ENCODE measurements at regions not wholly inside any gene's neighbourhood (a gene's known extent, or its start where the extent isn't known, plus 50 kb on each side); places are given as distances from the start of the nearest gene placed in this dataset.

DNA sequence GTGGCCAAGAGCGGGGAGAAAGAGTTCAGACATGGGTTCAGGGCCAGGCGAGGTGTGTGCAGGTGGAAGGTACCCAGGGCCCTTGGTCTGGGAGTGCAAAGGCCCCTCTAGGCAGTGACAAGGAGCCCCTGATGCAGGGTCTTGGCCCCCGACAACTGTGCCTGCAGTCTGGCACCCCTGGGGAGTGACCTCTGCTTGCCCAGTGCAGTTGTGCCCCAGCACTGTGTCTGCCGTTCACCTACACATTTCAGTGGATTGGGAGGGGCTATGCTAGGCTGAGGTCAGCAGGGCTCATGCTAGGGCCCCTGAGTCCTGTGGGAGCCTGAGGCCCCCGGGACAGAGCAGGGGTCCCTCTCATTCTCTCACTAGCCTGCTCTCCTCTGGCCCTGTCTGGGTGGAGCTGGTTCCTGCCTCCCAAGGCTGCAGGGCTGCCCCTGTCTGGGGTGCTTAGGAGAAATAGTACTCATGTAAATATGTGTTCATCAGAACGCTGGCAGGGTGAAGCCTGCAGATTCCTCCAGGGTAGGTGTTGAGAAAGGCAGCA lies 550.4 kb downstream of the TCERG1L start:
- no peak overlapping the region for H3K27ac ChIP-seq
- H3K79me2 ChIP-seq (ENCODE audit: insufficient read depth, low read depth), result no peaks in the 10 kb centered on the region
- no peaks in the 10 kb centered on the region for H3K27me3 ChIP-seq (ENCODE audit: insufficient read depth, low read depth)
- H3K36me3 ChIP-seq (ENCODE audit: insufficient read depth), result no peaks in the 10 kb centered on the region
- H3K4me1 ChIP-seq (ENCODE audit: low read depth, poor library complexity, severe bottlenecking), result no peaks in the 10 kb centered on the region
- H4K20me1 ChIP-seq (ENCODE audit: insufficient read depth), result no peaks in the 10 kb centered on the region
- H3K9ac ChIP-seq, result no peak overlapping the region
- H3K4me2 ChIP-seq, result no peak overlapping the region
- no peak overlapping the region for H3K4me3 ChIP-seq (IDR thresholded peaks at IDR 0.05; ENCODE audit: insufficient read depth, low read depth, low read length)
- TF ChIP-seq, protein P1, sequence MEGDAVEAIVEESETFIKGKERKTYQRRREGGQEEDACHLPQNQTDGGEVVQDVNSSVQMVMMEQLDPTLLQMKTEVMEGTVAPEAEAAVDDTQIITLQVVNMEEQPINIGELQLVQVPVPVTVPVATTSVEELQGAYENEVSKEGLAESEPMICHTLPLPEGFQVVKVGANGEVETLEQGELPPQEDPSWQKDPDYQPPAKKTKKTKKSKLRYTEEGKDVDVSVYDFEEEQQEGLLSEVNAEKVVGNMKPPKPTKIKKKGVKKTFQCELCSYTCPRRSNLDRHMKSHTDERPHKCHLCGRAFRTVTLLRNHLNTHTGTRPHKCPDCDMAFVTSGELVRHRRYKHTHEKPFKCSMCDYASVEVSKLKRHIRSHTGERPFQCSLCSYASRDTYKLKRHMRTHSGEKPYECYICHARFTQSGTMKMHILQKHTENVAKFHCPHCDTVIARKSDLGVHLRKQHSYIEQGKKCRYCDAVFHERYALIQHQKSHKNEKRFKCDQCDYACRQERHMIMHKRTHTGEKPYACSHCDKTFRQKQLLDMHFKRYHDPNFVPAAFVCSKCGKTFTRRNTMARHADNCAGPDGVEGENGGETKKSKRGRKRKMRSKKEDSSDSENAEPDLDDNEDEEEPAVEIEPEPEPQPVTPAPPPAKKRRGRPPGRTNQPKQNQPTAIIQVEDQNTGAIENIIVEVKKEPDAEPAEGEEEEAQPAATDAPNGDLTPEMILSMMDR (conservative IDR thresholded peaks at IDR 0.05; ENCODE audit: low read depth, low read length), result no peak
- no peak overlapping the region for H2AFZ ChIP-seq (ENCODE audit: low read depth)

- no peaks in the 10 kb centered on the region for H3K36me3 ChIP-seq (ENCODE audit: insufficient read depth)
These were observed 549.7 kb downstream of the TCERG1L start for GRCh38 chr10:130761788-130762301.

DNA sequence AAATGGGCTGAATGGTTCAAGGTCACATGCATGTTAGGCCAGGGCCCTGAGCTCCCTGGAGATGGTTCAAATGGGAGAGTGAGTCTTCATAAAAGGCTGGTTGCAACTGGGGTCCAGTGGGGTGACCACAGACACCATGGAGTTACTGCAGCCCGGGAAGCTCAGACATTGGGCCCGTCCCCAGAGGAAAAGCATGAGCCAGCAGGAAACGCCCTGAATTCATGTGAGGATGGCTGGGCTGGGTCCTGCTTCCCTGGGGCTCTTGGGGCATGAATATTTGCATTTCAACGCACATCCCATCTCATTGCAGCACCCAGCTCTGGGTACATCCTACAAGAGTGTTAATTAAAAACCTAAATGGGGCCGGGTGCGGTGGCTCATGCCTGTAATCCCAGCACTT lies 549.0 kb downstream of the TCERG1L start:
- TF ChIP-seq, protein P1 (conservative IDR thresholded peaks at IDR 0.05; ENCODE audit: low read depth, low read length), result no peak
- Histone ChIP-seq H3K4me1 (ENCODE audit: low read depth, poor library complexity, severe bottlenecking) (no peaks in the 10 kb centered on the region), H3K4me2 (no peak overlapping the region)

More at GRCh38 chr10:130761788-130762301, 549.7 kb downstream of the TCERG1L start:
- Histone ChIP-seq H3K79me2 (ENCODE audit: insufficient read depth, low read depth) (no peaks in the 10 kb centered on the region), H3K4me2 (no peak overlapping the region), H4K20me1 (ENCODE audit: insufficient read depth) (no peaks in the 10 kb centered on the region), H3K27me3 (ENCODE audit: insufficient read depth, low read depth) (no peaks in the 10 kb centered on the region), H3K4me1 (ENCODE audit: low read depth, poor library complexity, severe bottlenecking) (no peaks in the 10 kb centered on the region), H3K27ac (no peak overlapping the region), H2AFZ (ENCODE audit: low read depth) (no peak overlapping the region), H3K9ac (no peak overlapping the region), H3K4me3 (IDR thresholded peaks at IDR 0.05; ENCODE audit: insufficient read depth, low read depth, low read length) (no peak overlapping the region)
- TF ChIP-seq, protein P1 (conservative IDR thresholded peaks at IDR 0.05; ENCODE audit: low read depth, low read length), result no peak

DNA sequence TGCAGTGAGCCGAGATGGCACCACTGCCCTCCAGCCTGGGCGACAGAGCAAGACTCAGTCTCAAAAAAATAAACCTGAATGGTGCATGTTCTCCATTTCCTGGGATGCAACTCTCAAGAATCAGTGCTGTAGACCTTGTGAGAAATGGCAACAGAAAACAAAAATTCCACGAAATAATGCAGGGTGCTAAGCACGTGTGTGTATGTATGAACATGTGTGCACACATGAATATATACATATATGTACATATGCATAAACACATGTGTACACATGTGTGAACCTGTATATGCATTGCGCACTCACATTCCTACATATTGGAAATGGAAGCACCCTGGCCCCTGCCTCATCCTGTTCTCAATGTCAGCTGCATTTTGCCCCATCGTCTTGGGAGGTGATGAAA lies 548.5 kb downstream of the TCERG1L start:
- Histone ChIP-seq H3K27ac (no peak overlapping the region), H2AFZ (ENCODE audit: low read depth) (no peak overlapping the region), H3K4me3 (IDR thresholded peaks at IDR 0.05; ENCODE audit: insufficient read depth, low read depth, low read length) (no peak overlapping the region), H3K4me2 (no peak overlapping the region), H3K27me3 (ENCODE audit: insufficient read depth, low read depth) (no peaks in the 10 kb centered on the region), H3K79me2 (ENCODE audit: insufficient read depth, low read depth) (no peaks in the 10 kb centered on the region), H4K20me1 (ENCODE audit: insufficient read depth) (no peaks in the 10 kb centered on the region), H3K4me1 (ENCODE audit: low read depth, poor library complexity, severe bottlenecking) (no peaks in the 10 kb centered on the region), H3K9ac (no peak overlapping the region), H3K36me3 (ENCODE audit: insufficient read depth) (no peaks in the 10 kb centered on the region)
- TF ChIP-seq, protein P1 (conservative IDR thresholded peaks at IDR 0.05; ENCODE audit: low read depth, low read length), result no peak

More for the DNA sequence above, 549.0 kb downstream of the TCERG1L start:
- H3K27me3 ChIP-seq (ENCODE audit: insufficient read depth, low read depth), result no peaks in the 10 kb centered on the region
- H3K36me3 ChIP-seq (ENCODE audit: insufficient read depth), result no peaks in the 10 kb centered on the region
- no peak overlapping the region for H3K27ac ChIP-seq
- no peak overlapping the region for H3K4me3 ChIP-seq (IDR thresholded peaks at IDR 0.05; ENCODE audit: insufficient read depth, low read depth, low read length)
- no peaks in the 10 kb centered on the region for H4K20me1 ChIP-seq (ENCODE audit: insufficient read depth)
- H3K9ac ChIP-seq, result no peak overlapping the region
- no peaks in the 10 kb centered on the region for H3K79me2 ChIP-seq (ENCODE audit: insufficient read depth, low read depth)
- no peak overlapping the region for H2AFZ ChIP-seq (ENCODE audit: low read depth)

Measured in KMS-11 (cell line).